SK-N-SH (cell line): ENCODE measurements at regions not wholly inside any gene's neighbourhood (a gene's known extent, or its start where the extent isn't known, plus 50 kb on each side); places are given as distances from the start of the nearest gene placed in this dataset.

ENCODE experiments used
- CTCF ChIA-PET: fragments of 300-600, 350-600 bp; formaldehyde crosslinking; extraction: SDS; loops from one replicate; lab custom pipeline; 2021; lab: Yijun Ruan, JAX
- POLR2A ChIA-PET: fragments of 350-600 bp; sonication (Branson Sonifier 250); formaldehyde crosslinking; extraction: SDS; loops from one replicate; lab custom pipeline; 2020; ENCODE audit warnings: antibody characterized with exemption, inconsistent platforms; lab: Yijun Ruan, JAX
- DNase-seq: peaks from one replicate; pipeline ENCODE4 v3.0.0; 2012
- H2AFZ ChIP-seq: fragments of 200-600 bp; sonication (generic); 2 replicates; pipeline ENCODE4 v1.8.1; 2016; ENCODE audit warnings: antibody characterized with exemption, mild to moderate bottlenecking, low read depth
- H3F3A ChIP-seq: fragments of 200-600 bp; sonication (generic); replicated peaks from 2 replicates; pipeline ENCODE3; 2016; ENCODE audit warnings: antibody characterized with exemption, mild to moderate bottlenecking; ENCODE audit not compliant: insufficient read depth
- H3K27ac ChIP-seq, 2 experiments: fragments of 200-500 bp in 1 of 2; fragments of 200-600 bp in 1 of 2; sonication (Bioruptor generic) in 1 of 2; sonication (generic), shearing (Covaris generic) in 1 of 2; 2 replicates each; pipeline versions ENCODE4 v1.5.1 to v1.6.1; 2014 to 2016; ENCODE audit warnings: low read depth in 2 of 2, inconsistent platforms in 1 of 2, low read length in 1 of 2, mild to moderate bottlenecking in 1 of 2, mixed read lengths in 1 of 2
- H3K27me3 ChIP-seq: fragments of 200-600 bp; sonication (generic), shearing (Covaris generic); 2 replicates; pipeline ENCODE4 v1.6.1; 2016; ENCODE audit warnings: mixed run types; ENCODE audit not compliant: insufficient read depth
- H3K36me3 ChIP-seq, 2 experiments: fragments of 200-500 bp in 1 of 2; fragments of 200-600 bp in 1 of 2; sonication (Bioruptor generic) in 1 of 2; sonication (generic) in 1 of 2; replicated peaks in 1 of 2; 2 replicates each; pipeline versions ENCODE3 to v1.5.1; 2014 to 2016; ENCODE audit warnings: low read length in 1 of 2, mild to moderate bottlenecking in 1 of 2; ENCODE audit not compliant: insufficient read depth in 2 of 2, control insufficient read depth in 1 of 2
- H3K4me1 ChIP-seq, 2 experiments: fragments of 200-500 bp in 1 of 2; fragments of 200-600 bp in 1 of 2; sonication (Bioruptor generic) in 1 of 2; sonication (generic), shearing (Covaris generic) in 1 of 2; 2 replicates each; pipeline versions ENCODE4 v1.5.1 to v1.6.1; 2014 to 2016; ENCODE audit warnings: low read depth in 1 of 2, low read length in 1 of 2, mixed run types in 1 of 2; ENCODE audit not compliant: insufficient read depth in 2 of 2, control insufficient read depth in 1 of 2
- H3K4me2 ChIP-seq: fragments of 200-600 bp; sonication (generic), shearing (Covaris generic); 2 replicates; pipeline ENCODE4 v1.6.1; 2017; ENCODE audit warnings: mixed run types
- H3K4me3 ChIP-seq, 2 experiments: fragments of 200-500 bp in 1 of 2; fragments of 200-600 bp in 1 of 2; sonication (Bioruptor generic) in 1 of 2; sonication (generic), shearing (Covaris generic) in 1 of 2; 2 replicates each; pipeline versions ENCODE4 v1.5.1 to v1.8.1; 2014 to 2016; ENCODE audit warnings: low read depth in 2 of 2, inconsistent platforms in 1 of 2, low read length in 1 of 2, mild to moderate bottlenecking in 1 of 2, mixed read lengths in 1 of 2, moderate library complexity in 1 of 2
- H3K79me2 ChIP-seq: fragments of 200-600 bp; sonication (generic); 2 replicates; pipeline ENCODE4 v1.8.1; 2017; ENCODE audit warnings: mild to moderate bottlenecking; ENCODE audit not compliant: insufficient read depth
- H3K9ac ChIP-seq: fragments of 200-600 bp; sonication (generic); 2 replicates; pipeline ENCODE4 v1.6.1; 2017; ENCODE audit warnings: mixed run types
- H3K9me2 ChIP-seq: fragments of 200-600 bp; sonication (generic); 2 replicates; pipeline ENCODE4 v1.6.1; 2017; ENCODE audit warnings: mixed run types
- H3K9me3 ChIP-seq: fragments of 200-600 bp; sonication (generic); 2 replicates; pipeline ENCODE4 v1.6.1; 2017; ENCODE audit warnings: mixed run types, mild to moderate bottlenecking, moderate library complexity
- H4K20me1 ChIP-seq: fragments of 200-600 bp; sonication (generic); 2 replicates; pipeline ENCODE4 v1.6.1; 2017; ENCODE audit warnings: mild to moderate bottlenecking, mixed run types; ENCODE audit not compliant: insufficient read depth
- FOSL2 ChIP-seq: IDR thresholded peaks from 2 replicates; pipeline ENCODE4 v1.4.0; 2012; ENCODE audit warnings: low read depth, mild to moderate bottlenecking, moderate library complexity, borderline replicate concordance
- FOXM1 ChIP-seq: IDR thresholded peaks from 2 replicates; pipeline ENCODE4 v1.4.0; 2012; ENCODE audit warnings: low read depth, mild to moderate bottlenecking
- GABPA ChIP-seq: IDR thresholded peaks from 2 replicates; pipeline ENCODE4 v1.4.0; 2012; ENCODE audit warnings: low read depth, mild to moderate bottlenecking
- GATA2 ChIP-seq: sonication (generic); formaldehyde crosslinking; IDR thresholded peaks from 2 replicates; pipeline ENCODE4 v1.5.0; 2020; ENCODE audit warnings: mild to moderate bottlenecking, missing genetic modification reagents
- MXI1 ChIP-seq: IDR thresholded peaks from 2 replicates; pipeline ENCODE4 v1.6.1; 2012; ENCODE audit warnings: mild to moderate bottlenecking, low read depth, low read length, improper control_type of control experiment
- RCOR1 ChIP-seq: fragments of 150-350 bp; IDR thresholded peaks from 2 replicates; pipeline ENCODE4 v1.6.1; 2017; ENCODE audit warnings: antibody characterized with exemption, low read length
- RFX5 ChIP-seq: IDR thresholded peaks from 2 replicates; pipeline ENCODE4 v1.6.1; 2012; ENCODE audit warnings: mild to moderate bottlenecking, improper control_type of control experiment, low read length
- SMC3 ChIP-seq: IDR thresholded peaks from 2 replicates; pipeline ENCODE4 v1.6.1; 2012; ENCODE audit warnings: low read depth, low read length, improper control_type of control experiment
- WGBS: methylation state at CpG from one replicate; pipeline ENCODE4 v1.1.6; 2017; ENCODE audit warnings: low lambda C conversion rate; 5-methylcytosine and 5-hydroxymethylcytosine counted together
- TF ChIP-seq, protein P1 (sequence below): IDR thresholded peaks from 2 replicates; pipeline ENCODE4 v1.6.1; 2012; ENCODE audit warnings: mild to moderate bottlenecking, low read depth, low read length, moderate library complexity
- TF ChIP-seq, protein P2 (sequence below): fragments of 150-350 bp; IDR thresholded peaks from 2 replicates; pipeline ENCODE4 v1.6.1; 2017; ENCODE audit warnings: antibody characterized with exemption, low read length, low read depth, borderline replicate concordance
- TF ChIP-seq, protein P3 (sequence below): IDR thresholded peaks from 2 replicates; pipeline ENCODE4 v1.4.0; 2012; ENCODE audit warnings: low read depth
- TF ChIP-seq, protein P4 (sequence below): IDR thresholded peaks from 2 replicates; pipeline ENCODE4 v1.4.0; 2012; ENCODE audit warnings: low read depth, borderline replicate concordance
- TF ChIP-seq, protein P5 (sequence below): IDR thresholded peaks from 2 replicates; pipeline ENCODE4; 2012
- TF ChIP-seq, protein P6 (sequence below): IDR thresholded peaks from 2 replicates; pipeline ENCODE4 v1.4.0; 2012; ENCODE audit warnings: low read depth, borderline replicate concordance

DNA sequence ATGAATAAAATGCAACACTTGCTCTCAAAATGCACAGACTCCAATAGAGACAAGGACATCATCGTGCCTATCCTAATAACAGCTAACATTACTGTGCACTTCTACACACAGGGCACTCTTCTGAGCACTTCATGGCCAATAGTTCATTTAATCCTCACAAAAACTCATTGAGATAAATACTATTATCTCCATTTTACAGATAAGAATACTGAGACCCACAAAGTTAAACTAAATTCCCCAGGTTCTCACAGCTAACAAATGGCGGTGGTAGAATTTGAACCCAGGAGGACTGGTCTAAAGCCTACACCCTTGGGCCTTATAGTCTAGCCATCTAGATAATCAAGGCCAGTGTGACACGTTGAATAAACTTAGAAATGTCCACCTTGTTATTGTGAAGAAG lies 328.6 kb downstream of the RRAGC start (continued):
- TF ChIP-seq, protein P1, sequence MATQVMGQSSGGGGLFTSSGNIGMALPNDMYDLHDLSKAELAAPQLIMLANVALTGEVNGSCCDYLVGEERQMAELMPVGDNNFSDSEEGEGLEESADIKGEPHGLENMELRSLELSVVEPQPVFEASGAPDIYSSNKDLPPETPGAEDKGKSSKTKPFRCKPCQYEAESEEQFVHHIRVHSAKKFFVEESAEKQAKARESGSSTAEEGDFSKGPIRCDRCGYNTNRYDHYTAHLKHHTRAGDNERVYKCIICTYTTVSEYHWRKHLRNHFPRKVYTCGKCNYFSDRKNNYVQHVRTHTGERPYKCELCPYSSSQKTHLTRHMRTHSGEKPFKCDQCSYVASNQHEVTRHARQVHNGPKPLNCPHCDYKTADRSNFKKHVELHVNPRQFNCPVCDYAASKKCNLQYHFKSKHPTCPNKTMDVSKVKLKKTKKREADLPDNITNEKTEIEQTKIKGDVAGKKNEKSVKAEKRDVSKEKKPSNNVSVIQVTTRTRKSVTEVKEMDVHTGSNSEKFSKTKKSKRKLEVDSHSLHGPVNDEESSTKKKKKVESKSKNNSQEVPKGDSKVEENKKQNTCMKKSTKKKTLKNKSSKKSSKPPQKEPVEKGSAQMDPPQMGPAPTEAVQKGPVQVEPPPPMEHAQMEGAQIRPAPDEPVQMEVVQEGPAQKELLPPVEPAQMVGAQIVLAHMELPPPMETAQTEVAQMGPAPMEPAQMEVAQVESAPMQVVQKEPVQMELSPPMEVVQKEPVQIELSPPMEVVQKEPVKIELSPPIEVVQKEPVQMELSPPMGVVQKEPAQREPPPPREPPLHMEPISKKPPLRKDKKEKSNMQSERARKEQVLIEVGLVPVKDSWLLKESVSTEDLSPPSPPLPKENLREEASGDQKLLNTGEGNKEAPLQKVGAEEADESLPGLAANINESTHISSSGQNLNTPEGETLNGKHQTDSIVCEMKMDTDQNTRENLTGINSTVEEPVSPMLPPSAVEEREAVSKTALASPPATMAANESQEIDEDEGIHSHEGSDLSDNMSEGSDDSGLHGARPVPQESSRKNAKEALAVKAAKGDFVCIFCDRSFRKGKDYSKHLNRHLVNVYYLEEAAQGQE: no peak
- no peak for TF ChIP-seq FOSL2
- TF ChIP-seq, protein P2, sequence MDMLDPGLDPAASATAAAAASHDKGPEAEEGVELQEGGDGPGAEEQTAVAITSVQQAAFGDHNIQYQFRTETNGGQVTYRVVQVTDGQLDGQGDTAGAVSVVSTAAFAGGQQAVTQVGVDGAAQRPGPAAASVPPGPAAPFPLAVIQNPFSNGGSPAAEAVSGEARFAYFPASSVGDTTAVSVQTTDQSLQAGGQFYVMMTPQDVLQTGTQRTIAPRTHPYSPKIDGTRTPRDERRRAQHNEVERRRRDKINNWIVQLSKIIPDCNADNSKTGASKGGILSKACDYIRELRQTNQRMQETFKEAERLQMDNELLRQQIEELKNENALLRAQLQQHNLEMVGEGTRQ: no peak

DNA sequence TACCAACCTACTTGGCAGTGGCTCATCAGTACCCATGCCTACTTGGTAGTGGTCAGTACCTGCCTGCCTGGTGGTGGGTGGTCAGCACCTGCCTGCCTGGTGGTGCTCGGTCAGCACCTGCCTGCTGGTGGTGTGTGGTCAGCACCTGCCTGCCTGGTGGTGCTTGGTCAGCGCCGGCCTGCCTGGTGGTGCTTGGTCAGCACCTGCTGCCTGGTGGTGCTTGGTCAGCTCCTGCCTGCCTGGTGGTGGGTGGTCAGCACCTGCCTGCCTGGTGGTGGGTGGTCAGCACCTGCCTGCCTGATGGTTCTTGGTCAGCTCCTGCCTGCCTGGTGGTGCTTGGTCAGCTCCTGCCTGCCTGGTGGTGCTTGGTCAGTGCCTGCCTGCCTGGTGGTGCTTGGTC lies 329.6 kb downstream of the RRAGC start:
- Histone ChIP-seq H3K4me3 (no peak overlapping the region), H3K9me3 (no peaks in the 10 kb centered on the region), H3K27me3 (peaks cover 13% of the 10 kb centered on the region; the same call in 1 of the 2 replicates), H3K36me3 (no peaks in the 10 kb centered on the region), H3K9ac (no peak overlapping the region), H3K79me2 (no peaks in the 10 kb centered on the region), H3K4me1 (peaks cover 0 to 4% of the 10 kb centered on the region in 2 experiments; a peak in 1 of 4 replicates), H3K4me2 (no peak overlapping the region), H3F3A (no peaks in the 10 kb centered on the region), H3K27ac (no peak overlapping the region), H2AFZ (no peak overlapping the region), H4K20me1 (no peaks in the 10 kb centered on the region), H3K9me2 (no peaks in the 10 kb centered on the region)
- ChIA-PET POLR2A (no interaction called here), CTCF (interaction anchor here (1.5 kb wide), 1 partner anchor 289 kb away, joined by 3 read pairs; no protein-coding TSS in a partner anchor)
- 0% methylated on average over 1 of the region's 3 CpGs for WGBS
- TF ChIP-seq SMC3 (no peak), FOXM1 (no peak), RCOR1 (no peak), GATA2 (CRISPR knock-in tag) (no peak), GABPA (no peak), MXI1 (no peak), RFX5 (no peak)
- TF ChIP-seq, protein P3, sequence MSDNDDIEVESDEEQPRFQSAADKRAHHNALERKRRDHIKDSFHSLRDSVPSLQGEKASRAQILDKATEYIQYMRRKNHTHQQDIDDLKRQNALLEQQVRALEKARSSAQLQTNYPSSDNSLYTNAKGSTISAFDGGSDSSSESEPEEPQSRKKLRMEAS: no peak
- TF ChIP-seq, protein P4, sequence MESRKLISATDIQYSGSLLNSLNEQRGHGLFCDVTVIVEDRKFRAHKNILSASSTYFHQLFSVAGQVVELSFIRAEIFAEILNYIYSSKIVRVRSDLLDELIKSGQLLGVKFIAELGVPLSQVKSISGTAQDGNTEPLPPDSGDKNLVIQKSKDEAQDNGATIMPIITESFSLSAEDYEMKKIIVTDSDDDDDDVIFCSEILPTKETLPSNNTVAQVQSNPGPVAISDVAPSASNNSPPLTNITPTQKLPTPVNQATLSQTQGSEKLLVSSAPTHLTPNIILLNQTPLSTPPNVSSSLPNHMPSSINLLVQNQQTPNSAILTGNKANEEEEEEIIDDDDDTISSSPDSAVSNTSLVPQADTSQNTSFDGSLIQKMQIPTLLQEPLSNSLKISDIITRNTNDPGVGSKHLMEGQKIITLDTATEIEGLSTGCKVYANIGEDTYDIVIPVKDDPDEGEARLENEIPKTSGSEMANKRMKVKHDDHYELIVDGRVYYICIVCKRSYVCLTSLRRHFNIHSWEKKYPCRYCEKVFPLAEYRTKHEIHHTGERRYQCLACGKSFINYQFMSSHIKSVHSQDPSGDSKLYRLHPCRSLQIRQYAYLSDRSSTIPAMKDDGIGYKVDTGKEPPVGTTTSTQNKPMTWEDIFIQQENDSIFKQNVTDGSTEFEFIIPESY: no peak
- TF ChIP-seq, protein P5, sequence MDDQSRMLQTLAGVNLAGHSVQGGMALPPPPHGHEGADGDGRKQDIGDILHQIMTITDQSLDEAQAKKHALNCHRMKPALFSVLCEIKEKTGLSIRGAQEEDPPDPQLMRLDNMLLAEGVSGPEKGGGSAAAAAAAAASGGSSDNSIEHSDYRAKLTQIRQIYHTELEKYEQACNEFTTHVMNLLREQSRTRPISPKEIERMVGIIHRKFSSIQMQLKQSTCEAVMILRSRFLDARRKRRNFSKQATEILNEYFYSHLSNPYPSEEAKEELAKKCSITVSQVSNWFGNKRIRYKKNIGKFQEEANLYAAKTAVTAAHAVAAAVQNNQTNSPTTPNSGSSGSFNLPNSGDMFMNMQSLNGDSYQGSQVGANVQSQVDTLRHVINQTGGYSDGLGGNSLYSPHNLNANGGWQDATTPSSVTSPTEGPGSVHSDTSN: no peak
- TF ChIP-seq, protein P6, sequence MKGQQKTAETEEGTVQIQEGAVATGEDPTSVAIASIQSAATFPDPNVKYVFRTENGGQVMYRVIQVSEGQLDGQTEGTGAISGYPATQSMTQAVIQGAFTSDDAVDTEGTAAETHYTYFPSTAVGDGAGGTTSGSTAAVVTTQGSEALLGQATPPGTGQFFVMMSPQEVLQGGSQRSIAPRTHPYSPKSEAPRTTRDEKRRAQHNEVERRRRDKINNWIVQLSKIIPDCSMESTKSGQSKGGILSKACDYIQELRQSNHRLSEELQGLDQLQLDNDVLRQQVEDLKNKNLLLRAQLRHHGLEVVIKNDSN: no peak
- no peak for DNase-seq
